ENCODE measurements at regions not wholly inside any gene's neighbourhood (a gene's known extent, or its start where the extent isn't known, plus 50 kb on each side); places are given as distances from the start of the nearest gene placed in this dataset.

GRCh38 chr12:102249079-102249841, 51.6 kb upstream of the PMCH start:
- H3K27ac ChIP-seq (ENCODE audit: low read depth, low read length), result no peak overlapping the region
- no peaks in the 10 kb centered on the region for H3K79me2 ChIP-seq (ENCODE audit: control insufficient read depth, insufficient read depth, low read length)
- H3K4ac ChIP-seq (ENCODE audit: low read depth, low read length), result no peak overlapping the region
- H2BK120ac ChIP-seq (ENCODE audit: low read depth, low read length), result no peak overlapping the region
- DNase-seq, result no peak
- no peak overlapping the region for H3K56ac ChIP-seq (ENCODE audit: low read length)
- no peaks in the 10 kb centered on the region for H3K27me3 ChIP-seq (ENCODE audit: insufficient read depth, low read length, poor library complexity)
- no peak overlapping the region for H3K18ac ChIP-seq (ENCODE audit: low read length)
- H2BK15ac ChIP-seq (replicated peaks; ENCODE audit: low read depth), result no peak overlapping the region
- H4K8ac ChIP-seq (ENCODE audit: low read depth, low read length), result no peak overlapping the region
- no peak overlapping the region for H2AK5ac ChIP-seq (ENCODE audit: low read length)
- no peak overlapping the region for H3K23ac ChIP-seq (ENCODE audit: low read length)
- H3K79me1 ChIP-seq (ENCODE audit: low read length), result no peaks in the 10 kb centered on the region
- WGBS (ENCODE audit: extremely low coverage, insufficient coverage, low lambda C conversion rate), result no CpG with 5 or more reads among the region's 2 CpGs
- H4K5ac ChIP-seq (ENCODE audit: low read length), result no peak overlapping the region
- H3K9ac ChIP-seq (ENCODE audit: low read length), result no peak overlapping the region
- no peaks in the 10 kb centered on the region for H3K36me3 ChIP-seq (ENCODE audit: control insufficient read depth, insufficient read depth, low read length)
- H3K4me2 ChIP-seq (ENCODE audit: low read length), result no peak overlapping the region
- no peak overlapping the region for H2BK5ac ChIP-seq (ENCODE audit: low read length)
- H3K4me1 ChIP-seq (ENCODE audit: control insufficient read depth, low read depth, low read length), result no peaks in the 10 kb centered on the region
- no peak overlapping the region for H3K4me3 ChIP-seq (ENCODE audit: low read length)

Data from mesendoderm (in vitro differentiated cells).